ENCODE measurements at regions not wholly inside any gene's neighbourhood (a gene's known extent, or its start where the extent isn't known, plus 50 kb on each side); places are given as distances from the start of the nearest gene placed in this dataset.

GRCh38 chr18:24935008-24935407, 417.0 kb downstream of the ZNF521 start:
- H3K9ac ChIP-seq: no peak overlapping the region
- H3K27me3 ChIP-seq: no peaks in the 10 kb centered on the region
- H3K9me3 ChIP-seq: no peaks in the 10 kb centered on the region
- no peak overlapping the region for H3K4me3 ChIP-seq
- H3K27ac ChIP-seq: no peak overlapping the region
- peaks cover 13% of the 10 kb centered on the region for H3K4me1 ChIP-seq
- no peak for TF ChIP-seq Cebpa-rat (IDR thresholded peaks at IDR 0.05)
- H4K20me1 ChIP-seq: no peaks in the 10 kb centered on the region
- H3K36me3 ChIP-seq: no peaks in the 10 kb centered on the region
- no peak overlapping the region for H3K4me2 ChIP-seq

- no peaks in the 10 kb centered on the region for H4K20me1 ChIP-seq
- no peak for TF ChIP-seq Cebpa-rat (IDR thresholded peaks at IDR 0.05)
- H3K27ac ChIP-seq: no peak overlapping the region
- no peak overlapping the region for H3K4me3 ChIP-seq
- peak overlapping the region; percentile 13; the same call in 1 of the 2 replicates for H3K4me2 ChIP-seq
- H3K4me1 ChIP-seq: peaks cover 13% of the 10 kb centered on the region
- H3K36me3 ChIP-seq: no peaks in the 10 kb centered on the region
- H3K9ac ChIP-seq: no peak overlapping the region
- H3K9me3 ChIP-seq: no peaks in the 10 kb centered on the region
- no peaks in the 10 kb centered on the region for H3K27me3 ChIP-seq
Observed at GRCh38 chr18:24935896-24936295, 416.1 kb downstream of the ZNF521 start.

GRCh38 chr18:24936691-24937090, 415.3 kb downstream of the ZNF521 start:
- Histone ChIP-seq H4K20me1 (no peaks in the 10 kb centered on the region), H3K4me2 (no peak overlapping the region), H3K4me1 (peaks cover 13% of the 10 kb centered on the region), H3K27ac (no peak overlapping the region), H3K36me3 (no peaks in the 10 kb centered on the region), H3K27me3 (no peaks in the 10 kb centered on the region), H3K4me3 (no peak overlapping the region), H3K9ac (no peak overlapping the region), H3K9me3 (no peaks in the 10 kb centered on the region)
- TF ChIP-seq Cebpa-rat (IDR thresholded peaks at IDR 0.05): no peak

- no peaks in the 10 kb centered on the region for H3K27me3 ChIP-seq
- H3K9ac ChIP-seq: no peak overlapping the region
- H3K4me1 ChIP-seq: peaks cover 13% of the 10 kb centered on the region
- H3K36me3 ChIP-seq: no peaks in the 10 kb centered on the region
- H4K20me1 ChIP-seq: no peaks in the 10 kb centered on the region
- H3K27ac ChIP-seq: no peak overlapping the region
- no peak overlapping the region for H3K4me2 ChIP-seq
- TF ChIP-seq Cebpa-rat (IDR thresholded peaks at IDR 0.05): no peak
- no peak overlapping the region for H3K4me3 ChIP-seq
- no peaks in the 10 kb centered on the region for H3K9me3 ChIP-seq
Observed at GRCh38 chr18:24937639-24938275, 414.2 kb downstream of the ZNF521 start.

- H3K4me1 ChIP-seq: peaks cover 7% of the 10 kb centered on the region; the same call in 1 of the 2 replicates
- no peaks in the 10 kb centered on the region for H3K27me3 ChIP-seq
- H3K36me3 ChIP-seq: no peaks in the 10 kb centered on the region
- no peak for TF ChIP-seq Cebpa-rat (IDR thresholded peaks at IDR 0.05)
- H3K9ac ChIP-seq: no peak overlapping the region
- H3K4me3 ChIP-seq: no peak overlapping the region
- no peaks in the 10 kb centered on the region for H3K9me3 ChIP-seq
- H3K27ac ChIP-seq: no peak overlapping the region
- no peaks in the 10 kb centered on the region for H4K20me1 ChIP-seq
- no peak overlapping the region for H3K4me2 ChIP-seq
Observed at GRCh38 chr18:24940416-24940815, 411.6 kb downstream of the ZNF521 start.

- Histone ChIP-seq H3K4me2 (no peak overlapping the region), H3K27me3 (no peaks in the 10 kb centered on the region), H3K36me3 (no peaks in the 10 kb centered on the region), H3K4me3 (no peak overlapping the region), H3K4me1 (peaks cover 1% of the 10 kb centered on the region; the same call in 1 of the 2 replicates), H3K27ac (no peak overlapping the region), H3K9ac (no peak overlapping the region), H3K9me3 (no peaks in the 10 kb centered on the region), H4K20me1 (no peaks in the 10 kb centered on the region)
- TF ChIP-seq Cebpa-rat (IDR thresholded peaks at IDR 0.05): no peak
Observed at GRCh38 chr18:24941174-24941951, 410.6 kb downstream of the ZNF521 start.

- Histone ChIP-seq H3K4me1 (no peaks in the 10 kb centered on the region), H4K20me1 (no peaks in the 10 kb centered on the region), H3K36me3 (no peaks in the 10 kb centered on the region), H3K27ac (no peak overlapping the region), H3K9me3 (no peaks in the 10 kb centered on the region), H3K4me3 (no peak overlapping the region), H3K27me3 (no peaks in the 10 kb centered on the region), H3K9ac (no peak overlapping the region), H3K4me2 (no peak overlapping the region)
- TF ChIP-seq Cebpa-rat (IDR thresholded peaks at IDR 0.05): no peak
Observed at GRCh38 chr18:24942144-24942543, 409.8 kb downstream of the ZNF521 start.

- no peak for TF ChIP-seq Cebpa-rat (IDR thresholded peaks at IDR 0.05)
- Histone ChIP-seq H3K9ac (no peak overlapping the region), H3K4me1 (no peaks in the 10 kb centered on the region), H3K27me3 (no peaks in the 10 kb centered on the region), H3K9me3 (no peaks in the 10 kb centered on the region), H3K4me3 (no peak overlapping the region), H4K20me1 (no peaks in the 10 kb centered on the region), H3K36me3 (no peaks in the 10 kb centered on the region), H3K4me2 (no peak overlapping the region), H3K27ac (no peak overlapping the region)
Observed at GRCh38 chr18:24947521-24948305, 404.3 kb downstream of the ZNF521 start.

- H4K20me1 ChIP-seq: no peaks in the 10 kb centered on the region
- H3K27ac ChIP-seq: no peak overlapping the region
- no peak overlapping the region for H3K4me2 ChIP-seq
- H3K4me3 ChIP-seq: no peak overlapping the region
- no peaks in the 10 kb centered on the region for H3K27me3 ChIP-seq
- no peak overlapping the region for H3K9ac ChIP-seq
- no peak for TF ChIP-seq Cebpa-rat (IDR thresholded peaks at IDR 0.05)
- no peaks in the 10 kb centered on the region for H3K36me3 ChIP-seq
- no peaks in the 10 kb centered on the region for H3K4me1 ChIP-seq
- no peaks in the 10 kb centered on the region for H3K9me3 ChIP-seq
Observed at GRCh38 chr18:24949908-24950307, 402.1 kb downstream of the ZNF521 start.

GRCh38 chr18:24954341-24954740, 397.6 kb downstream of the ZNF521 start:
- Histone ChIP-seq H3K9ac (no peak overlapping the region), H3K4me1 (no peaks in the 10 kb centered on the region), H3K4me2 (no peak overlapping the region), H3K4me3 (no peak overlapping the region), H3K36me3 (no peaks in the 10 kb centered on the region), H3K27me3 (no peaks in the 10 kb centered on the region), H3K9me3 (no peaks in the 10 kb centered on the region), H4K20me1 (no peaks in the 10 kb centered on the region), H3K27ac (no peak overlapping the region)
- no peak for TF ChIP-seq Cebpa-rat (IDR thresholded peaks at IDR 0.05)

All from BLaER1 (cell line).